ENCODE measurements at regions not wholly inside any gene's neighbourhood (a gene's known extent, or its start where the extent isn't known, plus 50 kb on each side); places are given as distances from the start of the nearest gene placed in this dataset.

- Histone ChIP-seq H3K4me2 (ENCODE audit: control insufficient read depth, insufficient read depth) (no peak overlapping the region), H3K9me3 (replicated peaks; ENCODE audit: control insufficient read depth, insufficient read depth, low read length) (no peaks in the 10 kb centered on the region), H3K4me3 (no peak overlapping the region), H3K79me2 (ENCODE audit: control insufficient read depth, insufficient read depth, low read length) (no peaks in the 10 kb centered on the region), H4K20me1 (ENCODE audit: control insufficient read depth, insufficient read depth) (no peaks in the 10 kb centered on the region), H3K27me3 (replicated peaks in 1 of 2; ENCODE audit: control insufficient read depth in 2 of 2, insufficient read depth in 2 of 2, low read length in 1 of 2) (no peaks in the 10 kb centered on the region), H3K9ac (ENCODE audit: control insufficient read depth, insufficient read depth, low read length) (no peak overlapping the region), H3K4me1 (ENCODE audit: control insufficient read depth, insufficient read depth, low read length) (no peaks in the 10 kb centered on the region), H3K36me3 (ENCODE audit: control insufficient read depth in 2 of 2, insufficient read depth in 2 of 2, low read length in 1 of 2) (no peaks in the 10 kb centered on the region), H3K27ac (ENCODE audit: control insufficient read depth, insufficient read depth) (no peak overlapping the region), H2AFZ (ENCODE audit: control insufficient read depth, low read depth, low read length) (no peak overlapping the region)
- no peak for TF ChIP-seq EZH2 (IDR thresholded peaks at IDR 0.05; ENCODE audit: borderline replicate concordance, control insufficient read depth, low read depth, low read length)
- TF ChIP-seq RFX5 (IDR thresholded peaks at IDR 0.05; ENCODE audit: low read depth, low read length): no peak
- TF ChIP-seq POLR2AphosphoS5 (IDR thresholded peaks at IDR 0.05; ENCODE audit: low read length): no peak
- no peak for TF ChIP-seq BACH1 (IDR thresholded peaks at IDR 0.05; ENCODE audit: borderline replicate concordance)
- no peak for TF ChIP-seq KDM1A (IDR thresholded peaks at IDR 0.05; ENCODE audit: borderline replicate concordance)
- TF ChIP-seq MEF2A (IDR thresholded peaks at IDR 0.05; ENCODE audit: insufficient read depth, low read depth, low read length): no peak
- no peak for TF ChIP-seq CEBPB (IDR thresholded peaks at IDR 0.05; ENCODE audit: borderline replicate concordance in 1 of 2, low read depth in 2 of 2, low read length in 2 of 2)
- TF ChIP-seq BHLHE40 (IDR thresholded peaks at IDR 0.05; ENCODE audit: borderline replicate concordance in 1 of 2, low read depth in 2 of 2, low read length in 1 of 2): no peak
- TF ChIP-seq CHD2 (IDR thresholded peaks at IDR 0.05; ENCODE audit: borderline replicate concordance, low read depth, low read length): no peak
- TF ChIP-seq NFYB (IDR thresholded peaks at IDR 0.05; ENCODE audit: insufficient read depth, low read depth, low read length): no peak
- no peak for TF ChIP-seq SMC3 (IDR thresholded peaks at IDR 0.05; ENCODE audit: borderline replicate concordance, low read length)
- TF ChIP-seq ZNF384 (IDR thresholded peaks at IDR 0.05; ENCODE audit: borderline replicate concordance, low read depth, low read length): no peak
- TF ChIP-seq, protein P1, sequence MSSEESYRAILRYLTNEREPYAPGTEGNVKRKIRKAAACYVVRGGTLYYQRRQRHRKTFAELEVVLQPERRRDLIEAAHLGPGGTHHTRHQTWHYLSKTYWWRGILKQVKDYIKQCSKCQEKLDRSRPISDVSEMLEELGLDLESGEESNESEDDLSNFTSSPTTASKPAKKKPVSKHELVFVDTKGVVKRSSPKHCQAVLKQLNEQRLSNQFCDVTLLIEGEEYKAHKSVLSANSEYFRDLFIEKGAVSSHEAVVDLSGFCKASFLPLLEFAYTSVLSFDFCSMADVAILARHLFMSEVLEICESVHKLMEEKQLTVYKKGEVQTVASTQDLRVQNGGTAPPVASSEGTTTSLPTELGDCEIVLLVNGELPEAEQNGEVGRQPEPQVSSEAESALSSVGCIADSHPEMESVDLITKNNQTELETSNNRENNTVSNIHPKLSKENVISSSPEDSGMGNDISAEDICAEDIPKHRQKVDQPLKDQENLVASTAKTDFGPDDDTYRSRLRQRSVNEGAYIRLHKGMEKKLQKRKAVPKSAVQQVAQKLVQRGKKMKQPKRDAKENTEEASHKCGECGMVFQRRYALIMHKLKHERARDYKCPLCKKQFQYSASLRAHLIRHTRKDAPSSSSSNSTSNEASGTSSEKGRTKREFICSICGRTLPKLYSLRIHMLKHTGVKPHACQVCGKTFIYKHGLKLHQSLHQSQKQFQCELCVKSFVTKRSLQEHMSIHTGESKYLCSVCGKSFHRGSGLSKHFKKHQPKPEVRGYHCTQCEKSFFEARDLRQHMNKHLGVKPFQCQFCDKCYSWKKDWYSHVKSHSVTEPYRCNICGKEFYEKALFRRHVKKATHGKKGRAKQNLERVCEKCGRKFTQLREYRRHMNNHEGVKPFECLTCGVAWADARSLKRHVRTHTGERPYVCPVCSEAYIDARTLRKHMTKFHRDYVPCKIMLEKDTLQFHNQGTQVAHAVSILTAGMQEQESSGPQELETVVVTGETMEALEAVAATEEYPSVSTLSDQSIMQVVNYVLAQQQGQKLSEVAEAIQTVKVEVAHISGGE (CRISPR knock-in tag; IDR thresholded peaks at IDR 0.05): no peak
- no peak for TF ChIP-seq ZNF217 (IDR thresholded peaks at IDR 0.05)
- no peak for TF ChIP-seq GATAD2B (conservative IDR thresholded peaks at IDR 0.05; ENCODE audit: low read depth)
- TF ChIP-seq NR2C2 (IDR thresholded peaks at IDR 0.05; ENCODE audit: borderline replicate concordance, control insufficient read depth, insufficient read length, low read depth): no peak
- SMC1A ChIA-PET (ENCODE audit: uncharacterized antibody, unreplicated experiment): no interaction called here
- WGBS (ENCODE audit: insufficient coverage, insufficient replicate concordance, low lambda C conversion rate, missing lambda C conversion rate): 55% methylated on average over 15 of the region's 15 CpGs
- no peak for FAIRE-seq
- no peak for ATAC-seq
- RAD21 ChIA-PET (ENCODE audit: unreplicated experiment): no interaction called here
- DNase-seq (ENCODE audit: low read depth, low spot score): no peak
- intact Hi-C loops (cut with micrococcal nuclease; ENCODE audit: unreplicated experiment): no loop called here
- BruUV-seq (replicated peaks): no TSS peak
- POLR2A ChIA-PET: no interaction called here
- CTCF ChIA-PET: no interaction called here
- in situ Hi-C loops (cut with MboI): no loop called here
These were observed 214.6 kb upstream of the SERP2 start for GRCh38 chr13:44158881-44159632.

Data from GM12878 (cell line).